Pancreas (tissue), 10 donors: ENCODE measurements at regions not wholly inside any gene's neighbourhood (a gene's known extent, or its start where the extent isn't known, plus 50 kb on each side); places are given as distances from the start of the nearest gene placed in this dataset.

Experiments
- ATAC-seq, 4 donors: fragments of 200-7000 bp; cut with Tn5 transposase; one replicate each; pipeline versions ENCODE4 v1.8.0 to v1.9.1; 2020; ENCODE audit warnings: mild to moderate bottlenecking in 4 of 4, moderate library complexity in 4 of 4
- DNase-seq, 6 donors: peaks; one replicate each; pipeline ENCODE4 v3.0.0-alpha.2; 2020
- FAIRE-seq: peaks from 2 replicates; lab custom pipeline; 2012; peaks lifted over from hg19 to GRCh38; lab: Jason Lieb, UNC
- H3K27ac ChIP-seq, 4 donors: fragments of 200-600 bp; sonication (generic); 1 replicate in 3 of 4; 2 replicates in 1 of 4; pipeline versions ENCODE4 v1.5.0 to v1.8.0; 2020
- H3K27me3 ChIP-seq, 4 donors: fragments of 200-600 bp; one replicate each; pipeline ENCODE4 v1.8.0; 2021
- H3K36me3 ChIP-seq, 3 donors: fragments of 200-600 bp; sonication (generic) in 1 of 3; one replicate each; pipeline versions ENCODE4 v1.5.0 to v1.8.0; 2020 to 2021
- H3K4me1 ChIP-seq, 3 donors: fragments of 200-600 bp; one replicate each; pipeline ENCODE4 v1.8.0; 2021
- H3K4me3 ChIP-seq, 4 donors: fragments of 200-600 bp; sonication (generic) in 2 of 4; one replicate each; pipeline versions ENCODE4 v1.5.0 to v1.8.0; 2020 to 2021
- H3K9me3 ChIP-seq, 4 donors: fragments of 200-600 bp; one replicate each; pipeline ENCODE4 v1.8.0; 2021
- WGBS, 2 donors: extraction: QIAGEN DNeasy Blood & Tissue Kit; methylation state at CpG; one replicate each; pipeline ENCODE4 v1.1.7; 2013; 5-methylcytosine and 5-hydroxymethylcytosine counted together
- intact Hi-C, 3 donors: fragments of 100-400 bp; cut with DNase I; formaldehyde crosslinking; loops; one replicate each; pipeline versions ENCODE4 v1.11.1 to v1.14.2; 2022
- TF ChIP-seq, protein P1 (sequence below), 4 donors: fragments of 200-600 bp; sonication (generic) in 3 of 4; IDR thresholded peaks; one replicate each; pipeline versions ENCODE4 v1.5.0 to v1.8.0; 2021; ENCODE audit warnings: antibody characterized with exemption in 4 of 4
- donor health status: healthy with polysubstance abuse.
- donor health status: DM: no; HTN: no; CAD: no; lungs with moderate emphysema.
- donor health status: DM: no; HTN: no; CAD: no.
- donor health status: control.
- donor health status: control.
- donor health status: Bipolar disorder and iron deficiency.
- donor health status: DM: yes; HTN: yes; CAD: no.
- donor health status: DM: no; HTN: no; CAD: no.
- donor health status: DM: no; HTN: no; CAD: no.
- donor health status: DM: yes; HTN: yes; CAD: no.

DNA sequence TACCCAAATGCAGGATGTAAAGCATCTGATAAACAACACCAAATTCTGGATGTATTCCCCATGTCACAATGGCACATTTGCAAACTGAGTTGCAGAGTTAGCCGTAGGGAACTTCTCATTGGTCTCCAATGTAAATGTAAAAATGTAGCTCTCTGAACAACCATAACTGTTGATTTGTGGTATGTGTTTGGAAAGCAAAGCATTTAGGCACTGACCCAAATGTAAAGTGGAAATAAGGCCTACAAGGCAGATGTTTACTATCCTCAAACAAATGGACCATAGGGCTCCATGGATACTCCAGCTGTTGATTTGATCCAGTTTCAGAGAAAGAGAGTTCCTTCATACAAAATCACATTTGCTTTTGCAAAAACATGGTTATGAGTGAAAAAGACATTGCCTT, 223.0 kb upstream of the ELAC2 start:
- ATAC-seq (no peak), DNase-seq (no peak), FAIRE-seq (no peak)
- peaks cover 0 to 6% (median 0%) of the 10 kb centered on the region in 3 donors for H3K4me1 ChIP-seq
- WGBS, 2 donors, result 89 to 93% methylated on average over 1 of the region's 1 CpG
- H3K36me3 ChIP-seq, result no peaks in the 10 kb centered on the region
- no peaks in the 10 kb centered on the region for H3K9me3 ChIP-seq
- intact Hi-C loops, result no loop called here
- TF ChIP-seq, protein P1, sequence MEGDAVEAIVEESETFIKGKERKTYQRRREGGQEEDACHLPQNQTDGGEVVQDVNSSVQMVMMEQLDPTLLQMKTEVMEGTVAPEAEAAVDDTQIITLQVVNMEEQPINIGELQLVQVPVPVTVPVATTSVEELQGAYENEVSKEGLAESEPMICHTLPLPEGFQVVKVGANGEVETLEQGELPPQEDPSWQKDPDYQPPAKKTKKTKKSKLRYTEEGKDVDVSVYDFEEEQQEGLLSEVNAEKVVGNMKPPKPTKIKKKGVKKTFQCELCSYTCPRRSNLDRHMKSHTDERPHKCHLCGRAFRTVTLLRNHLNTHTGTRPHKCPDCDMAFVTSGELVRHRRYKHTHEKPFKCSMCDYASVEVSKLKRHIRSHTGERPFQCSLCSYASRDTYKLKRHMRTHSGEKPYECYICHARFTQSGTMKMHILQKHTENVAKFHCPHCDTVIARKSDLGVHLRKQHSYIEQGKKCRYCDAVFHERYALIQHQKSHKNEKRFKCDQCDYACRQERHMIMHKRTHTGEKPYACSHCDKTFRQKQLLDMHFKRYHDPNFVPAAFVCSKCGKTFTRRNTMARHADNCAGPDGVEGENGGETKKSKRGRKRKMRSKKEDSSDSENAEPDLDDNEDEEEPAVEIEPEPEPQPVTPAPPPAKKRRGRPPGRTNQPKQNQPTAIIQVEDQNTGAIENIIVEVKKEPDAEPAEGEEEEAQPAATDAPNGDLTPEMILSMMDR (IDR thresholded peaks at IDR 0.05), result no peak
- H3K27me3 ChIP-seq, result peaks cover 0 to 8% (median 0%) of the 10 kb centered on the region in 4 donors
- H3K4me3 ChIP-seq, result no peak overlapping the region
- no peak overlapping the region for H3K27ac ChIP-seq

DNA sequence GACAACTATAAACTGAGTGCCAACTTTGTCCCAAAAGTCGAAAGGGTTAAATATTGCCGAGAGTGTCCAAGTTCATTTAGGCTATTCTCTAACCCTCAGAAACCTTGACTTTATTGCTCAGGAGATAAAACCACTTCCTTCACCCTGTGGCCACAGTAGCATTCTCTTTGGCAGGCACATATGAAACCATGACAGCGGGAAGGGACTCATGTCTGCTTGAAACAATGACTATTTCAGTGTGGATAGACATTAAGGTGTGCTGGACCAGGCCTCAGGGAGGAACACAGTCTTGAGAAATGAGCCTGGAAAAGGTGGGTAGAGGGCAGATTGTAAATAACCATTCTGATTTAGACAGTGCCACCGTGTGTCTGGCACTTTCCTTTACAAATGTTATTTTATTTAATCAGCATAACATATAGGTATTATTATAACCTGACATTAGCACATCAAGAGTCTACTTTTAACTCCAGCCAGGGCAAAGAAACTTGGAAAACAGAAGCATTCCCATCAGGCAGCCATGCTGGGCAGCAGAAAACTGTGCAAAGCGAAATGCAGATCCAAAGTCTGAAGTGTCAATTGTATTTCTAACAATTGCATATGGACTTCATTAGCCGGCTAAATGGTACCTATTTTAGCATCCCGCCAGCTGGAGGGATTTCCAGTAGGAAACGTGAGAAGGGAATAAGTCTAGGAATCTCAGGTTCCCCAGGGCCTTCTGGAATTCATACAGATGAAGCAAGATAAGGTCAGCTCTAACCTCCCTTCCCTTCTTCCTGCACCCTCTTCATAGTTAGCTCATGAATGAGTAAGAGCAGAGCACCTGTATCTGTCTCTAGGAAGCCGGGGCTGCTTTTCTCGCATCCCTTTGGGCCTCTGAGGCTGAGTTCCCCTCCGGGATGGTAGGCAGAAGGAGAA, 212.8 kb upstream of the ELAC2 start:
- Histone ChIP-seq H3K36me3 (no peaks in the 10 kb centered on the region), H3K27me3 (no peaks in the 10 kb centered on the region), H3K4me3 (no peak overlapping the region), H3K9me3 (no peaks in the 10 kb centered on the region), H3K4me1 (no peaks in the 10 kb centered on the region), H3K27ac (no peak overlapping the region)
- TF ChIP-seq, protein P1 (IDR thresholded peaks at IDR 0.05), result no peak
- WGBS, 2 donors, result 51 to 60% methylated on average over 11 of the region's 11 CpGs
- DNase-seq, result no peak
- no peak for FAIRE-seq
- intact Hi-C loops, result no loop called here
- ATAC-seq, result peak in 3 of 4 donors; percentile 46 to 72 (median 46)

DNA sequence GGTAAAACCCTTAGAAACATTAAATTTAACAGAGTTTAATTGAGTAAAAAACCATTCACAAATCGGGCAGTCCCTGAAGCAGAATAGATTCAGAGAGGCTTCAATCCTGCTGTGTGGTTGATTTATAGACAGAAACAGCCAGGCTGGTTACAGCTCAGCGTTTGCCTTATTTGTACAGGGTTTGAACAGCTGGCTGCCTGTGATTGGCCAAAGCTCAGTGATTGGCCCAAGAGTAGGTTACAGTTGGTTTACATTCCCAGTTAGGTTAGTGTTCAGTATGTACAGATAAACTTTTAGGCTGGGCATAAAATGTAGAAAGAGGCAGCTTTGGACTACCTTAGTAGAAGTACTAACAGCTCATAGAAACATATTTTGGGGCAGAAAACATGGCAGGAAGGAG, 210.4 kb upstream of the ELAC2 start:
- Histone ChIP-seq H3K4me1 (no peaks in the 10 kb centered on the region), H3K36me3 (no peaks in the 10 kb centered on the region), H3K27me3 (no peaks in the 10 kb centered on the region), H3K27ac (no peak overlapping the region), H3K4me3 (no peak overlapping the region), H3K9me3 (no peaks in the 10 kb centered on the region)
- FAIRE-seq, result no peak
- TF ChIP-seq, protein P1 (IDR thresholded peaks at IDR 0.05), result no peak
- no peak for ATAC-seq
- DNase-seq, result no peak
- intact Hi-C loops, result no loop called here
- 43 to 50% methylated on average over 2 of the region's 2 CpGs for WGBS, 2 donors

DNA sequence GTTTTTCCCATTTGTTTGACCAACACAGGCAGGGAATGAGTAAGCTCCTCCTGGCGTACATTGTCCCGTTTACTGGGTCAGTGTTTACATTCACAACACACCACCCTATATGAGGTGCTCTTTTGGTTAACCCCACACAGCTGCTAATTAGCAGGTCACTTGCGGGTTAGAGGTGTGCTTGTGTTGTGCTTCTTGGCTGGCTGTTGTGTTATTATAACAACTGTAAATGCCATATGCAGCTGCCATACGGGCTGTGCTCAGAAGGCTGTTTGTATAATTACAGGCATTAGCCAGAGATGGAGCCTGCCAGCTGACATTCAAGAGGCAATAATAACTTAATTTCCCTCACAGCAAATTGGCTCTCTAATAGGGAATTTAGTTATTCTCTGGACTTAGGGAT, 205.1 kb upstream of the ELAC2 start:
- no peaks in the 10 kb centered on the region for H3K36me3 ChIP-seq
- H3K27me3 ChIP-seq, result no peaks in the 10 kb centered on the region
- no peak for DNase-seq
- no peaks in the 10 kb centered on the region for H3K4me1 ChIP-seq
- no peak overlapping the region for H3K27ac ChIP-seq
- H3K9me3 ChIP-seq, result no peaks in the 10 kb centered on the region
- TF ChIP-seq, protein P1 (IDR thresholded peaks at IDR 0.05), result no peak
- no peak for FAIRE-seq
- H3K4me3 ChIP-seq, result no peak overlapping the region
- WGBS, 2 donors, result 55 to 62% methylated on average over 4 of the region's 4 CpGs
- no peak for ATAC-seq
- intact Hi-C loops, result no loop called here

DNA sequence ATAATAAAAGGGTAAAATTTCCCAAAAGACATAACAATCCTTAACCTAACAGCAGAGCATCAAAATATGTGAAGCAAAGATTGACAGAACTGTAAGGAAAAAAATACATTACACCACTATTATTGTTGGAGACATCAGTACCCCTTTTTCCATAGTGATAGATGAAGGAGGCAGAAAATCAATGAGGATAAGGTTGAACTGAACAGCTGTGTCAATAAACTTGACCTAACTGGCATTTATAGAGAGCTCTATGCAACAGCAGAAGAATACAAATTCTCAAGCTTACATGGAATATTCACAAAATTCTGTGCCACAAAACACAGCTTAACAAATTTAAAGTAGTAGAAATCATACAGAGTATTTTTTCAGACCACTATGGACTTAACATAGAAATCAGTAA, 195.0 kb upstream of the ELAC2 start:
- Histone ChIP-seq H3K4me3 (no peak overlapping the region), H3K27me3 (no peaks in the 10 kb centered on the region), H3K27ac (no peak overlapping the region), H3K9me3 (no peaks in the 10 kb centered on the region), H3K4me1 (peaks cover 0 to 7% (median 3%) of the 10 kb centered on the region in 3 donors), H3K36me3 (no peaks in the 10 kb centered on the region)
- intact Hi-C loops, result no loop called here
- ATAC-seq (peak; percentile 82 to 96 (median 90)), DNase-seq (no peak), FAIRE-seq (no peak)
- TF ChIP-seq, protein P1 (IDR thresholded peaks at IDR 0.05), result no peak
